Umbilical cord (tissue), 1 donor: ENCODE measurements at regions not wholly inside any gene's neighbourhood (a gene's known extent, or its start where the extent isn't known, plus 50 kb on each side); places are given as distances from the start of the nearest gene placed in this dataset.
"Not testable (repeated sequence)": the region's sequence is repeated elsewhere in the genome, so short reads cannot be mapped to it uniquely, and the experiment has no call there.

Experiments
- DNase-seq: peaks from one replicate; pipeline ENCODE4 v3.0.0-alpha.2; 2015; ENCODE audit warnings: low spot score

DNA sequence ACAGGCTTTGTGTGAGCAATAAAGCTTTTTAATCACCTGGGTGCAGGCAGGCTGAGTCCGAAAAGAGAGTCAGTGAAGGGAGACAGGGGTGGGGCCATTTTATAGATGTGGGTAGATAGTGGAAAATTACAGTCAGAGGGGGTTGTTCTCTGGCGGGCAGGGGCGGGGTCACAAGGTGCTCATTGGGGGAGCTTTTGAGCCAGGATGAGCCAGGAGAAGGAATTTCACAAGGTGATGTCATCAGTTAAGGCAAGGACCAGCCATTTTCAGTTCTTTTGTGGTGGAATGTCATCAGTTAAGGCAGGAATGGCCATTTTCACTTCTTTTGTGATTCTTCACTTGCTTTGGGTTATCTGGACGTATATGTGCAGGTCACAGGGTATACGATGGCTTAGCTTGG lies 571.3 kb upstream of the PCDH7 start:
- DNase-seq, result not testable (repeated sequence)

DNA sequence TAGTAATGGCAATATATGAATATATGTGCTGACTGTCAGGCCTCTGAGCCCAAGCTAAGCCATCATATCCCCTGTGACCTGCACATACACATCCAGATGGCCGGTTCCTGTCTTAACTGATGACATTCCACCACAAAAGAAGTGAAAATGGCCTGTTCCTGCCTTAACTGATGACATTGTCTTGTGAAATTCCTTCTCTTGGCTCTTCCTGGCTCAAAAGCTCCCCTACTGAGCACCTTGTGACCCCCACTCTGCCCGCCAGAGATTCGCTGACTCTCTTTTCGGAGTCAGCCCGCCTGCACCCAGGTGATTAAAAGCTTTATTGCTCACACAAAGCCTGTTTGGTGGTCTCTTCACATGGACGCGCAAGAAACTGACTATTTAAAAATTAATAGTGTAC lies 570.6 kb upstream of the PCDH7 start:
- not testable (repeated sequence) for DNase-seq

DNA sequence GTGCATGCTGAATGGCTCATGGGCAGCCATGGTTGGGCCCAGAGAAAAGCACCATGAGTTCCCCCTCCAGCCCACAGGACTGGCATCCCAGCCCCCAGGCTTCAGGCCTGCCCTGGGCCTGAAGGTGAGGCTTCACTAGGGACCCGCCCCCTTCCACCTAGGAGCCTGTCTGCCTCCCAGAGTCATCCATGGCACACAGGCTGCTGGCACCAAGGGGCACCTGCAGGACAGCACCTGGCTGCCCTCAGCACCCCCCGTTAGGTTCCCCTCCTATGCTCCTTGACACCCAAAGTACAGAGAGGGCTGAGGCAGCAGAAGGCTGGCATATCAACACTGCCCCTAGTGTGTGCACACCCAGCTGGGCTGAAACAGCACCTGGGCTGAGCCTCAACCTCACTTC lies 566.7 kb upstream of the PCDH7 start:
- DNase-seq, result no peak

DNA sequence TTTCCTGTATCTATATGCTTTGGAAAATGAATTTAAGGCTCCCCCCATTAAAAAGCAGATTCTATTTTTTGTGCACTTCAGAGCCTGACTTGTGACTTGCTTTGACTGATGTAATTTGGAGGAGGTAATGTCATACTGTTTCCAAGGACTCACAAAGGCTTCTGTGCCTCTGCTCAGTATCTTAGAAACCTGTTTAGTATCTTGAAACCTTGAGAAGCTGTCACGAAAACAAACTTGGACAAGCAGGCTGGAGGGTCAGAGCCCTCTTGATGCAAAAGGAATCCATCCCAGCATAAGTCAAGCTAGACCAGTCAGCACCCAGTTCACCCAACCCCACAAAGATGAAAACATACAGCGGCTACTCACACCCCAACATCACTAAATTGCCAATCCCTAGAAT lies 560.0 kb upstream of the PCDH7 start:
- DNase-seq, result no peak

DNA sequence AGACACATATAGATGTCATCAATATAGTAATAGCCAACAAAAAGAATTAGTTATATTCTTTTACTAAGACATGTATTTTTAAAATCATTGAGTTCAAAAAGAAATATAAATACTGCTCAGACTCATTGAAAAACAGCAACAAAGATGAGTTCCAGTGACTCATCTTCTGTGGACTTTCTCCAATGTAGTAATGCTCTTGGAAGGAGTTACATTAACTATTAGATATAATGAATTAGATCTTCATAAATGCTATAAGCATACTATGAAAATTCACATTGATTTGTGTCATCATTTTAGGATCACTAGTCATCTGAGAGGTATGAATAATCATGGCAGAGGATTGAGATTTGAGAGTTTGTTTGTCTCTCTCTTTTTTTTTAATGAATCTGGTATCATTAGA lies 547.8 kb upstream of the PCDH7 start:
- DNase-seq, result peak; percentile 12

DNA sequence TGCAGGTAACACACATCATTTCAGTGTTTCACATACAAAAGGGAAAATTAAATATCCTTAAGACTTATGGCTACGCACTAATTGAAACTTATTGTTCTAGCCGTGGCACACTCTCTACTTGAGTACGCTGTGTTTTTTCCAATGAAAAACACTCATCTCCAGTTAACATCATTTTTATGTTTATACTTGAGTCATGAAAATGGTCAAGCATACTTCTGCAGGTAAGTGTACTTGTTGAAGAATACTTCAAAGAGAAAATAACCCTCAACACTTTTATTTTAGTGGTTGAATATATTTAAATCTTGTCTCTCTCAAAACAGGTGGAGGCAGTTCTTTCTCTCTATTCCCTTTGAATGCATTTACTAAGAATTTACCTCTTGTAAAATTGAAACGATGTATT lies 538.7 kb upstream of the PCDH7 start:
- no peak for DNase-seq

DNA sequence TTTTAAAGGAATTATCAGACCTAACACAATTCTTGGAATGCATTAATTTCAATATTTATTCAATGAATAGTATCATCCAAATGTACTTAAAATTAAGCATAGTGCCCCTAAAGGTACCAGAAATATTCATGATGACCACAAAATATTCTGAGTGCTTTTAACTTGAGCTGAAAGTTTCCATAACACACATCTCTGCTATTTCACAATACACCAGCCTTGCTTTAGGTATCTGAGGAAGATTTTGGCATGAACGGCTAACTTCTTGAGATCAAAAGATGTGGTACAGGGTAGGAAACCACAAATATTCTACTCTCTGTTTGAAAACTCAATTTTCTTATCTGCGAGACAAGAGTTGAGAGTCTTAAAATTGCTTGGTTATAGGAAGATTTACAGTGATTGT lies 538.3 kb upstream of the PCDH7 start:
- DNase-seq, result peak; percentile 19

DNA sequence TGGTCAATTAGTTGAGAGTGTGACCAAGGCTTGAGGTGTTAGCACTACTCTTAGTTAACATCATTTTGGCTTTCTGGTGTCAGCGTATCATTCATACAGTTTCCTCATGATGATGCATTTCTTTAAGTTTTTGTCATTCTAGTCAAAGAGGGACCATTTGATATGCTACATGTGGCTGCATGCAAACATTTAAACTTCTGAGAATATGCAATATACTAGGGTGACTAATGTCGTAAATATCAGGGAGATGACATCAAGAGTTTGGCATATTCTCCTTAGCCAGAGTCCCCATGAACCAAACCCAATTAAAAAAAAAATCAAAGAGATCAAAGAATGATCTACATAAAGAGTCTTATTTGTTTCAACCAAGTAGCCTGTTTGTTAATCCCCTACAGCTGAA lies 537.4 kb upstream of the PCDH7 start:
- no peak for DNase-seq

DNA sequence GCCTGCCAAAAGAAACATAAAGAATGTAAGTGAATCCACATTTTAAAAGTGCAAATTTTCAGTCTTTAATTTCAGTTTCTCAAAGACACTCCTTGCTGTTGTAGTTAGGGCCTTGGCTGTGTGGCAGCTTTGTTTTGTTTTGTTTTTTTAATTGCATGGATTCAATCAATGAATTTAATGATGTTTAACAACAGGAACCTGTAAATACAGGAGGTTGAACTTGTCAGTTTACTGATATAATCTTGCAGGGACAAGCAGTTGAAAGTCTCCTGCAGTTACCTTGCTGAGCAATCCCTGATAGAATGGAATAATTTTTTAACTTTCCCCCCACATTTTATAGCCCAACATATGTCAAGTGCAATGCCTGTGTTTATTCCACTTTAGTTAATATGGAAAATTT lies 528.3 kb upstream of the PCDH7 start:
- DNase-seq, result no peak

DNA sequence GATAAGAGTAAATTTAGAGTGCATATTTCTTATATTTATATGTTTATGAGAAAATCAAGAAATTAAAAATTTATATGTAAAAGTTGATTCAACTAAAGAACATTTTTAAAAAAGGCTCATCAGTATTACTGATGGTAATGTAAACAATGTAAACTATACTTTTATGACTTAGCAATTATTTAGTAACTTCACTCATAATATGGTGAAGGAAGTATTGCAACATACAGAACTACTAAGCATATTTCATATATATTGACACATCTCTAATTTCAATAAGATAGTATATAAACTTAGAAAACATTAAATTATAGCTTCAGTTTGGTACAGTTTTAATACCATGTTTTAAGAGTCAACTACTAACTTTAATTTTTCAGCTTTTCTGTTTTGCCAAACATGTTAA lies 512.8 kb upstream of the PCDH7 start:
- DNase-seq, result no peak

DNA sequence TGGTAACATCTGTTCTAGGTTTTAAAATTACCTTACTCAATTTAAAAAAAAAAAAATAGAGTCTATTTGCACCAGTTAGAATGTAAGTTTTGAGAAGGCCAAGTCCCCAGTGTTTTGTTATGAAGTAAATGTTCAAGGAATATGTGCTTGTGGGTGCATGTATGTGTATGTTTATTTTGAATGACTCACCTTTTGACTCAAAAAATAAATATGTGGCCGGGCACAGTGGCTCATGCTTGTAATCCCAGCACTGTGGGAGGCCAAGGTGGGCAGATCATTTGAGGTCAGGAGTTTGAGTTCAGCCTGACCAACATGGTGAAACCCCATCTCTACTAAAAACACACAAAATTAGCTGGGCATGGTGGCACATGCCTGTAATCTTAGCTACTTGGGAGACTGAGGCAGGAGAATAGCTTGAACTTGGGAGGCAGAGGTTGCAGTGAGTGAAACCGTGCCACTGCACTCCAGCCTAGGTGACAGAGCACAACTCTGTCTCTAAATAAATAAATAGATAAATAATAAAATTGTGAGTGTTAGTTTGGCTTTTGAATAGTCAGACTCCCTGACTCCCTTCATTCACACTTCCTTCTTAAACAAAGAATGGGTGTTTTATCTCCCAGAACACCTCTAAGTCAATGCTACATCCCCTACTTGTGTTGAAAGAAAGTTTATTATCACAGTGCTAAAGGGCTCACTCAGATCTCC lies 511.3 kb upstream of the PCDH7 start:
- DNase-seq, result no peak

DNA sequence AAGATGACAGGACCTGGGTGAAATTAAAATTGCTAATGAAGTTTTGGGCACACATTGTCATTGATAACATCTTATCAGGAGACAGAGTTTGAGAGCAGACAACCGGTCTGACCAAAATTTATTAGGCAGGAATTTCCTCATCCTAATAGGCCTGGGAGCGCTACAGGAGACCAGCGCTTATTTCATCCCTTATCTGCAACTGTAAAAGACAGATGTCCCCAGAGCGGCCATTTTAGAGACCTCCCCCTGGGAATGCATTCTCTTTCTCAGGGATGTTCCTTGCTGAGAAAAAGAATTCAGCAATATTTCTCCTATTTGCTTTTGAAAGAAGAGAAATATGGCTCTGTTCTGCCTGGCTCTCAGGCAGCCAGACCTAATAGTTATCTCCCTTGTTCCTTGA lies 504.2 kb upstream of the PCDH7 start:
- DNase-seq, result not testable (repeated sequence)

DNA sequence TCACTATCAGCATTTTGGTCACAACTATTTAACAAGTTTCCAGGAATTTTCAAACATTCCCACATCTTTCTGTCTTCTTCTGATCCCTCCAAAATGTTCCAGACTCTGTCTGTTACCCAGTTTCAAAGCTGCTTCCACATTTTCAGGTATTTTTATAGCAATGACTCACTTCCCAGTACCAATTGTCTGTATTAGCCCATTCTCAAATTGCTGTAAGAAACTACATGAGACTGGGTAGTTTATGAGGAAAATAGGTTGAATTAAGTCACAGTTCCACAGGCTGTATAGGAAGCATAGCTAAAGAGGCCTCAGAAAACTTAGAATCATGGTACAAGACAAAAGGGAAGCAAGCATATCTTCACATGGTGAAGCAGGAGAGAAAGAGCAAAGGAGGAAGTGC lies 475.0 kb upstream of the PCDH7 start:
- DNase-seq, result no peak

DNA sequence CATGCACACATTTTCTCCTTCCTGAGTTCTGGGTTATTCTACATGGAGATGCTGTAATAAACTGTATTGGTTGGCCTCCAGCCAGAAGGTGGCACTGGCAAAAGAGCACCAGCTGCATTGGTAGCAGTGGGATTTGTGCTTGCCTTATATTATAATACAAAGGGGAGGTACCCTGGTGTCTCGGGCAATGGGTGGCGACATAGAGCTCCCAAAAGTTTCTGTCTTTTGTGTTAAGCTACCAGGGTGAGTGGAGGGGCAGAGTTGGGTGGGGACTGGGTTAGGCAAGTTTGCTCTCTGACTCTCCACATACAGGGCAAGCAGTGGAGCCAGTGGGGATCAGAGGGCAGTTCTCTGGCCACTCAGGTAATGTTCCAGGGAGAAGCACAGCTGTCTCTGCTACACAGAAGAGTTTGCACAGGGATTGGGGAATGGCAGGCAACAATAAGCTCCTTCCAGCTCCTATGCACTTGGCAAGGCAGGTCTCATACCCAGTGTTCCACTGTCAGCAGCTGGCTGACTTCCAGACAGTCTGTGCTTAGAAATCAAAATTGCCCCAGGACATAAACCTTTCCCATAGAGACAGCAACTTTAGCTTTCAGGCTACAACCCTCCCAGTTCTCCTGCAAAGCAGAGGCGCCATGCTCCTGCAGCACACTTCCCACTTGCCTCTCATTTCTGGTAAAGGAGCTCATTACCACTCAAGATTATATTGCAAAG lies 463.9 kb upstream of the PCDH7 start:
- peak; percentile 16 for DNase-seq

DNA sequence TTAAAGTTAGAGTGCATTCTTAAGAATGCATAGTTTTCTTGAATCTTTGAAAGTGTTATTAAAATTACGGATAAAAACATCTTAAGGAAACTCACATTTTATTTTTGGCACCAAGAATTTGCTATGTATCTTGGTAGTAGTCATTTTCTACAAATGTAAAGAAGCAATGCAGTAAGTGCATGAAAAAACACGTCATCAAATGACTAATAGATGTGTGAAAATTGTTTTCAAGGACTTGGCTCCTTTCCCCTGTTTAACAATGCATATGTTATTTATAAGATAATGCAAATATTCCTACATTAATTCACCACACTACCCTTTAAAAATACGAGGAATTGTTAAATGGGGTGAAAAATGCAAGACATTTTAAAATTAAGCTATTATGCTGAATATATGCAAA lies 461.2 kb upstream of the PCDH7 start:
- DNase-seq, result no peak

DNA sequence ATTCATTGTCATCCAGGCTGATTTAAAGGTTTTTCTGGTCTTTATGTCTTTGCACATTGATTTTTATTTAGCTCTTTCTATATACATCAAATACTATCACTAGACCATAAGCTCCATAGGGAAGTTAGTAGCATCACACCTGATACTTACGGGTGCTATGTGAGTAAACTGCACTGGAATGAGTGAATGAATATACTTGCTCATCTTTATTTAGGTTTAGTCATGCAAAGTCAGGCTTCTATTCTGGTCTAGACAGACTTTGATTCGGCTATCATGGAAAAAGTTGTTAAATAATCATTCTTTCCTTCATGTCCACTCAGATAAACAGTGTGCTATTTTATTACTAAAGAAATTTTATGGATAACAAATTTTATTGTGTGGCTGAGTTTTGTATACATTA lies 457.8 kb upstream of the PCDH7 start:
- DNase-seq, result no peak

DNA sequence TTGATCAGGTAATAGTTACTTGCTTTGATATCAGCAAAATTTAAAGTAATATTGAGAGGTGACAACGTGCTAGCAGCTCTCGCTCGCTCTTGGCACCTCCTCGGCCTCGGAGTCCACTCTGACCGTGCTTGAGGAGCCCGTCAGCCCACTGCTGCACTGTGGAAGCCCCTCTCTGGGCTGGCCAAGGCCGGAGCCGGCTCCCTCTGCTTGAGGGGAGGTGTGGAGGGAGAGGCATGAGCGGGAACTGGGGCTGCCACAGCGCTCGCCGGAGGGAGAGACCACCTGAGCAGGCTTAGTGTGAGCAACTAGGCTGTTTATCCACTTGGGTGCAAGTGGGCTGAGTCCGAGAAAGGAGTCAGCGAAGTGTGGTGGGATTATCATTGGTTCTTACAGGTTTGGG lies 455.7 kb upstream of the PCDH7 start:
- no peak for DNase-seq

DNA sequence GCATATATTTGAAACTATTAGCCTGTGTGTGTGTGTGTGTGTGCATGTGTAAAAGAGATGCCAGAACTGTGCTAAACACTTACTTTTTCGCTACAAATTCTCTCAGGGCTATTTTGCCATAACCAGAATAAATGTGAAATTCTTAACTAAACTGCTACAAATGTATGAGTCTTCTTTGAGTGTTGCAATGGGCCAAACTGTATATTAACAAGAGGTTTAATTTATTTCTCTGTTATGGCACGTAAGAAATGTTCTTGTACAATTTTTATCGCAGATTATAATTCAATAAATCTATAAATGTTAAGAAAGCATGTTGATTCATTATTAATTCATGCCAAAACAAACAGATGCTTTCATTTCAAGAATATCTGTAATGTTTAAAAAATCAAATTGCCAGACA lies 454.5 kb upstream of the PCDH7 start:
- no peak for DNase-seq

DNA sequence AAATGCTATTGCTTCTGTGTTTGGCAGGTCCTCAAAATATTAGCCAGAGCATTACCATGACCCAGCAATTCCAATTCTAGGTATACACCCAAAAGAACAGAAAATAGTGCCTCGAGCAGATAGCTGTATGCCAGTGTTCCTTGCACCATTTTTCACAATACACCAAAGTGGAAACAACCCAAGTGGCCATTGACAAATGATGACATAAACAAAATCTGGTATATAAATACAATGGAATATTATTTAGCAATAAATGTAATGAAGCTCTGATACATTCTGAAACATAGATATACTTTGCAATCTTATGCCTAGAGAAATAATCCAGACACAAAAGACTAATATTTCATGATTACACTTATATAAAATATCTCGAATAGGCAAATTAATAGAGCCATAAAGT lies 451.8 kb upstream of the PCDH7 start:
- no peak for DNase-seq

DNA sequence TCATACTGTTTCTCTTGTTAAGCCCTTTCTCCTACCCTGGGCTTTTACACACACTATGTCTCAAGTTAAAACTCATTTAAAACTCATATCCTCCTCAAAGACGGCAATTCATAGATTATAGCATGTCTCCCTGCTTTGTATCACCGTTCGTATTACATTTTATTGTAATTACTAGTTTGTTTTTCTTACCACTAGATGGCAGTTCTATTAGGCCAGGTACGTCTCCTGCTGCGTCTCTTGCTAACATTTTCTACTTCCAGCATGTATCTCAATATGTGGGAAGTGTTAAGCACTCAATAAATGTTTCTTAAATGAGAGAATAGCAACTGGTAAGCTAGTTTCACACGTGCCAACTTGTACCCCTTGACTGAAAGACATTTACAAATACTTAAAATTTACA lies 450.3 kb upstream of the PCDH7 start:
- DNase-seq, result peak; percentile 13

DNA sequence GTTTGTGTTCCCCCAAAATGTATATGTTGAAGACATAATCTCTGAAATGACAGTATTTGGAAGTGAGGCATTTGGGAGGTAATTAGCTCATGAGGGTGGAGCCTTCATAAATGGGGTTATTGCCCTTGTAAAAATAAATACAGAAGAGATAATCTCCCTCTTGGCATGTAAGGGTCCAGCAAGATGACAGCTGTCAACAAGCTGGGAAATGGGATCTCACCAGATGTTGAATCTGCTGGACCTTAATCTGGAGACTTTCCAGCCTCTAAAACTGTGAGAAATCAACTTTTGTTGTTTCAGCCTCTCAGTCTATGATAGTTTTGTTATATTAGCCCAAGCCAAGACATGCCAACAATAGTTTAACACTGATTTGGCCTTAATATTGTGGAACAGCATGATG lies 438.2 kb upstream of the PCDH7 start:
- DNase-seq, result no peak

DNA sequence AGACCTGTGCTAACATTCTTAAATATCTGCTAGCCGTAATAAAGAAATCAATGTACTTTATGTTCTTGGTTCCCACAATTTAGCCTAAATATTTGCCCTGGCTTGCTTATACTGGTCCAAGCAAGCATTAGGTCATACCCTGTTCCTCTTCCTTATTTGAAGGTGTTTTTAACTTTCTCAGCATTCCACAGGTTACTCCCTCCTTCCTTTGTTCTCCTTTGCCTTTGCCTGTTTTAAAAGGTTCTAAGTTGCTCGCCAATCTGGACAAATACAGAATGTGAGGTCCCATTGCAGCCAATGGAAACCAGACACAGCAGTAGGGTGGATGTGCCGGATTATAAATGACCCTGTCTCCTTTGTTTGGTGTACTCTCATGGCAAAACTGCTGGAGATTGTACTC lies 436.8 kb upstream of the PCDH7 start:
- DNase-seq, result no peak

DNA sequence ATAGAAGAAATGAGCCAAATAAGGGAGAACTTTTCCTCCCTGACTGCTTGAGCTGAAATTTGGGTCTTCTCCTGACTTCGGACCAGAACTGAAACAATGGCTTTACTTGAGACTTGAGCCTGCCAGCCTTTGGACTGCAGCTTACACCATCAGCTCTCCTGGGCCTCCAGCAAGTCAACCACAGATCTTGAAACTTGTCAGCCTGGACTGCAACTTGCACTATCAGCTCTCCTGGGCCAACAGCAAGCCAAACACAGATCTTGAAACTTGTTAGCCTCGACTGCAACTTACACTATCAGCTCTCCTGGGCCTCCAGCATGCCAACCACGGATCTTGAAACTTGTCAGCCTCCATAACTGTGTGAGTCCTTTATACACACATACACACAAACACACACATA lies 425.9 kb upstream of the PCDH7 start:
- no peak for DNase-seq

DNA sequence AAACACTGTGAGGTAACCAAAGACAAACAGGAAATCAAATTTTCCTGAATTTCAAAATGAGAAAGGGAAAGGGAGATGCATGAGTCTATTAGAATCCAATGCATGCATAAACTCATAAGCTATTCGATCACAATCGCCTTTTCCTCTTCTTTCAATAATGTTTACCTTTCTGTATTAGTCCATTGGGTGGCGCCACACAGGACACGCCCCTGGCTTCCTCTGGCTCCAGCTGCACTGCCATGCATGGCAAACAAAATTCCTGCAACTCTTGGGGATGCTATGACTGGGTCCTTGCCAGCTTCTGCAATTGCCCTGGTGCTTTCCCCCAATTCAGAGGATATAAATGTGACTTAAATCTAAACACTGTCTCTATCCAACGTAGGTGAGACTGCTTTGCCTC lies 424.5 kb upstream of the PCDH7 start:
- no peak for DNase-seq
